PFSK-1 (cell line): ENCODE measurements at regions not wholly inside any gene's neighbourhood (a gene's known extent, or its start where the extent isn't known, plus 50 kb on each side); places are given as distances from the start of the nearest gene placed in this dataset.

Experiments used
- REST ChIP-seq, 2 experiments: IDR thresholded peaks; 2 replicates each; pipeline versions ENCODE4 v1.6.1 to v1.8.0; 2011 to 2012; ENCODE audit warnings: low read depth in 2 of 2, low read length in 2 of 2, control low read depth in 1 of 2, inconsistent platforms in 1 of 2, mild to moderate bottlenecking in 1 of 2, moderate library complexity in 1 of 2; ENCODE audit not compliant: insufficient read depth in 1 of 2
- SIN3A ChIP-seq: IDR thresholded peaks from 2 replicates; pipeline ENCODE4 v1.6.1; 2012; ENCODE audit warnings: mild to moderate bottlenecking, low read length, moderate library complexity, borderline replicate concordance; ENCODE audit not compliant: insufficient read depth
- TAF1 ChIP-seq: IDR thresholded peaks from 2 replicates; pipeline ENCODE4 v1.6.1; 2012; ENCODE audit warnings: low read length, control low read depth, borderline replicate concordance; ENCODE audit not compliant: insufficient read depth

GRCh38 chr4:23036503-23036902 is 343.8 kb downstream of the GBA3 start:
- TF ChIP-seq SIN3A (no peak), TAF1 (no peak), REST (IDR thresholded peaks at IDR 0.05; ENCODE audit: insufficient read depth in 1 of 2, low read depth in 2 of 2, low read length in 2 of 2) (no peak)
